ENCODE measurements at regions not wholly inside any gene's neighbourhood (a gene's known extent, or its start where the extent isn't known, plus 50 kb on each side); places are given as distances from the start of the nearest gene placed in this dataset.

GRCh38 chr1:229788004-229788403, 162.0 kb downstream of the URB2 start:
- ChIA-PET CTCF (no interaction called here), POLR2A (no interaction called here)
- no peak for TF ChIP-seq CTCF (IDR thresholded peaks at IDR 0.05; ENCODE audit: control extremely low read depth, extremely low read depth, low read depth, missing control alignments)
- no peak for DNase-seq (ENCODE audit: extremely low spot score)

GRCh38 chr1:229792012-229792975, 166.2 kb downstream of the URB2 start:
- POLR2A ChIA-PET: no interaction called here
- TF ChIP-seq CTCF (IDR thresholded peaks at IDR 0.05; ENCODE audit: control extremely low read depth, extremely low read depth, low read depth, missing control alignments): no peak
- CTCF ChIA-PET: interaction anchor here (1.0 kb wide), 1 partner anchor 9 kb away, joined by 4 read pairs; no protein-coding TSS in a partner anchor
- no peak for DNase-seq (ENCODE audit: extremely low spot score)

- ChIA-PET CTCF (interaction anchor here (0.7 to 1.5 kb wide), 5 partner anchors 8 to 411 kb away, joined by 3 to 4 read pairs (median 3); no protein-coding TSS in a partner anchor), POLR2A (no interaction called here)
- no peak for TF ChIP-seq CTCF (IDR thresholded peaks at IDR 0.05; ENCODE audit: control extremely low read depth, extremely low read depth, low read depth, missing control alignments)
- no peak for DNase-seq (ENCODE audit: extremely low spot score)
Measured at GRCh38 chr1:229793488-229793887, 167.4 kb downstream of the URB2 start.

GRCh38 chr1:229798558-229798957, 172.5 kb downstream of the URB2 start:
- ChIA-PET CTCF (no interaction called here), POLR2A (no interaction called here)
- TF ChIP-seq CTCF (IDR thresholded peaks at IDR 0.05; ENCODE audit: control extremely low read depth, extremely low read depth, low read depth, missing control alignments): no peak
- DNase-seq (ENCODE audit: extremely low spot score): no peak

GRCh38 chr1:229803626-229804217, 177.7 kb downstream of the URB2 start:
- no peak for DNase-seq (ENCODE audit: extremely low spot score)
- TF ChIP-seq CTCF (IDR thresholded peaks at IDR 0.05; ENCODE audit: control extremely low read depth, extremely low read depth, low read depth, missing control alignments): no peak
- POLR2A ChIA-PET: no interaction called here
- CTCF ChIA-PET: no interaction called here

GRCh38 chr1:229808272-229808671, 182.2 kb downstream of the URB2 start:
- ChIA-PET CTCF (interaction anchor here (1.0 to 1.5 kb wide), 2 partner anchors 12 to 41 kb away, joined by 4 read pairs; no protein-coding TSS in a partner anchor), POLR2A (no interaction called here)

More at GRCh38 chr1:229808272-229808671, 182.2 kb downstream of the URB2 start:
- DNase-seq (ENCODE audit: extremely low spot score): no peak
- TF ChIP-seq CTCF (IDR thresholded peaks at IDR 0.05; ENCODE audit: control extremely low read depth, extremely low read depth, low read depth, missing control alignments): no peak

Measured in GM10248 (cell line).